GM18511 (cell line): ENCODE measurements at regions not wholly inside any gene's neighbourhood (a gene's known extent, or its start where the extent isn't known, plus 50 kb on each side); places are given as distances from the start of the nearest gene placed in this dataset.

Experiments
- ATAC-seq: cut with Tn5 transposase; IDR thresholded peaks from one replicate; pipeline ENCODE4 v1.9.1; 2021; ENCODE audit warnings: mild to moderate bottlenecking, moderate library complexity; ENCODE audit not compliant: unreplicated experiment

DNA sequence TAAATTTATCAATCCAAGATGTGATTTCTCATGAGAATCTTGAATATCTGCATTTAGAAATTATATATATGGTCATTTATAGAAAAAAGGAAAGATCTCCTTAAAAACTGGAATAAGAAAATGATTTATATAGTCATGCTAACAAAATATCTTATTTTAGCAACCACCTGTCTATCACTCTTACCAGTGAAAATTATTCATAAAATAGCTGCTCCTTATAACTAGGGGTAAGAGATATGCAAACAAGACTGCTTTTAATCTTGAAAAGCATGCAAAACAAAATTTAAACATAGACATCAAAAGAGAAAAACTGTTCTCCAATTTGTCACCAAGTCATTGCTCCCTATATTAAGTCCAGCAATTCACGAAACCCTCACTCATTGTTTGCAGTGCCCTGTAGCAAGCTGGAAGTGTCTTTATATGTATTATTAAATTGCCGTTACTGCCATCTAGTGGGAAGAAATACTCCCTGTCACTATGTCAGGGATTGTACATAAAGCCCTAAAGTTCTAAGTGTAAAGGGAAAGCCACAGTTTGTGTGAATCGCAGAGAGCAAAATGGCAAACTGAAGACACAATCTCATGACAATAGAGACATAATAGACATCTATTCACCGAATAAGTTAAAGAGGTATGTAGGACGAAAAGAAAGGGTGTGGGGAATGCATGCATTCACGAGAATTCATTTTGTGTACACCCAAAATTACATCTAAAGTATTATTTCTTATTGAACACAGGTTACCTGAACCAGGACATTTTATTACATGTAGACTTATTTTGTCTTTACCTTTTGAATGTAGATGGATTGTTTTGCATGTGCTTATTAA is 600.5 kb downstream of the USP25 start:
- ATAC-seq = peak; percentile 94

DNA sequence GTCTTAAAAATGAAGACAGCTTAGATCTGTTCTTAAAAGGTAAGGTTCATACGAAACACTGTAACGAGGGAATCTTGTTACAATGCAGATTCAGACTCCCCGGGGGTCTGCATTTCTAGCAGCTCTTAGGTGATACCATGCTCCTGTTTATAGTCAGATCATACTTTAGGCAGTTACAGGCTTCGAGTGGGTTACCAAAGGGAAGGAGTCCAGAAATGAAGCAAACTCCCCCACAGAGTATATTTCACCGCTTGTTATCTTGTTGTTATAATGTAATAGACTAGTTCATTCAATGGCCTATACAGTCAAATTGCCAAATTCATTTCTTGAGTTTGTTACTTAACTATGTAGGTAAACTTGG is 601.1 kb downstream of the USP25 start:
- peak; percentile 11 for ATAC-seq

DNA sequence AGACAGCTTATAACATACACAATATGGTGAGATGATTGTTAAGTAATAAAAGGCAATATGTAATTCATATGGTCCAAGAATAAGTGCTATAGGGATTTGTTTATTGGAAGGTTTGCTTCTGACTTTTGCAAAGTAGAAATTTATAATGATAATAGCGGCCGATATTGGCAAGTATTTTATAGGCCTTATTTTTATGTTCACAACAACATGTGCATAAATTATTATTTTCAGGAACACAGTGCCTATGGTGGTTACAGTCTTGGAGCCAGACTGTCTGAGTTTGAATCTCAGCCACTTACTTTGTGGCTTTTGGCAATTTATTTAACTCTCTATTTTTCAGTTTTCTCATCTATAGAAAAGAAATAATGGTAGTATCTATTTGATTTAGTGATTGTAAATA is 607.5 kb downstream of the USP25 start:
- no peak for ATAC-seq

DNA sequence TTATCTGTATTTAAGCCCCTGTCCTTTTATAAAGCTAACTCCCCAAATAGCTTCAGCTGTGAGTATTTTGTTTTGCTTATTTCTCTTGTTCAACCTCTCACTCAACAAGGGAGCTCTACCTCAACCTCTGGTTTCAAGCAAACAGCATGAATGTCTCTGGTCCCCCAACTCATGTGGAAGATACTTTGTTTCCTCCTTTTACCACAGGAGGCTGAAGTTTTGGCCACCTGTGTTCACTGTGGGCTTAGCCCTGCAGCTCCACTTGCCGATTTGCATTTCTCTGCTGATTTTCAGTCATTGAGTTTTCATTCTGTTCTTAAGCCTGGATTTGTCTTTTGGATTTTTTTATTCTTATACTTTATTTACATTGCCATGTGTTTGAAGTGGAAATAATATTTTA is 613.1 kb downstream of the USP25 start:
- ATAC-seq = no peak

DNA sequence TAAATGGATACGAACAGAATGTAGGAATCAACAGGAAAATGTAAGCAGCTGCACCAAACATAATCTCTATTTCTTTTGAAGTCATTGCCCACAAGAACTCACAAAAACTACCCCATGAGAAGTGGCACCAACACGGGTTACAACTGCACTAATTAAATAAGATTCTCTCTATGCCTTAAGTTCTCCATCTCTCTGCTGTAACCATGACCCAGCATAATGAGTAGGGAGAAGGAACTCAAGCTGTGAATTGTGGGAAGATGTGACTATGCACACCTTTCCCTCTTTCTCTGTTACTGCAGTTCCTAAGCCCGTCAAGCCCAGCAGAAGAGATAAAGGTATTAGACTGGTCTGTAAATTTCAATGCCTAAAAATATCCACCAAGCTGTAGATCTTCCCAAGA is 614.0 kb downstream of the USP25 start:
- no peak for ATAC-seq

DNA sequence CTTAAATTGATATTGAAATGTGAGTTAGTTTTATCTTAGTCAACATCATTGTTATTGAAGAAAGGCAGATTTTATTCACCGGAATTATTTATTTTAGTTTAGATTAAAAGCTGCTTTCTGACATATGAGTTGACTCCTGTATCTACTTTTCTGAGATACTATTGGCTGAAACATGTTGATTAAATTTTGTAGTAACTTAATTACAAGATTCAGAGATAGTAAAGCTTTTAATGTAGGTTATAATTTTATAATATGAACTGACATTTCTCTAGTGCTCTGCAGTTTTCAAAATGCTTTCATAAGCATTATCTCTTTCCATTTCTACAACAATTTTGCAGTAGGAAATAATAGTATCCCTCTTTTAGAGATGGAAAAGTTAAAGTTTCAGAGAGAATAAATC is 616.0 kb downstream of the USP25 start:
- ATAC-seq = no peak

DNA sequence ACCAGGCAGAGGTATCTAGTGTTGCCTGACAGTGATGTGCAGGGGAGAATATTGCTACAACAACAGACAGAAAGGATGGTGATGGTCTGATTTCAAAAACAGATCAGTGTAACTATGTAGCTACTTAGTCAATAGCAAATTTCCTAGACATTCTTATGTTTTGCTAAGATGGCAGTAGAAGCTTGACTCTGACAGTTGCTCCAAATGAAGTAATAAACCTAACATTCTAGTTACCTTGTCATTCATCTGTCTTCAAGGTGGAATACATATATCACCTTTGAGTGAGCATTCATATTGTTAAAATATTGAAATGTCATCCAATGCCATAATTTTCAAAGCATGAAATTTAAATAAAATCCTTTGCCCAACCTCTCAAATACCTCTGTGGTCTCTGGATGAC is 617.4 kb downstream of the USP25 start:
- no peak for ATAC-seq

DNA sequence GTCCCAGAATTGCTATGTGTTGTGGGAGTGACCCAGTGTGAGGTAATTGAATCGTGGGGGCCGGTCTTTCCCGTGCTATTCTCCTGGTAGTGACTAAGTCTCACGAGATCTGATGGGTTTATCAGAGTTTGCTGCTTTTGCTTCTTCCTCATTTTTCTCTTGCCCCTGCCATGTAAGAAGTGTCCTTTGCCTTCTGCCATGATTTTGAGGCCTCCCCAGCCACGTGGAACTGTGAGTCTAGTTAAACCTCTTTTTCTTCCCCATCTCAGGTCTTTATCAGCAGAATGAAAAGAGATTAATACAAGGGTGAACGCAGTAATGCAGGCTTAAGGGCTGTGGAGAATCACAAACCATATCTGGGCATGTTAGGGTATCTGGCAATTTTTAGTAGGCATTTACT is 624.0 kb downstream of the USP25 start:
- ATAC-seq = no peak

DNA sequence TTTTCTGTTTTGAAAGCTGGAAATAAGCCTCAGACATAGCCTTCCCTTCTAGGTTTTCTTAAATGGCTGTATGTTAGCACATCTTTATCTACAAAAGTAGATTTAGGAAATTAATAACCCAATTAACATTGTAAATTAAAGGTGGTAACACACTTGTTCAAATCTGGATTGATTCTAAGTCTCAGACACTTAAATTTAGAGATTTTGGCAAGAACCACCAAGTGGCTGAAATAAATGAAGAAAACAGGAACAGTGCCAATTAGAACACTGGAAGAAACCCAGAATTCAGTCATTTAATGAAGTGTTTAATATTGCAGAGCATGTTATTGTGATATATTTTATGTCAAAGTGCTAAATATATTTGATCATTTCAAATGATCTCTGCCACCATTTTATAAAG is 628.2 kb downstream of the USP25 start:
- ATAC-seq = no peak

DNA sequence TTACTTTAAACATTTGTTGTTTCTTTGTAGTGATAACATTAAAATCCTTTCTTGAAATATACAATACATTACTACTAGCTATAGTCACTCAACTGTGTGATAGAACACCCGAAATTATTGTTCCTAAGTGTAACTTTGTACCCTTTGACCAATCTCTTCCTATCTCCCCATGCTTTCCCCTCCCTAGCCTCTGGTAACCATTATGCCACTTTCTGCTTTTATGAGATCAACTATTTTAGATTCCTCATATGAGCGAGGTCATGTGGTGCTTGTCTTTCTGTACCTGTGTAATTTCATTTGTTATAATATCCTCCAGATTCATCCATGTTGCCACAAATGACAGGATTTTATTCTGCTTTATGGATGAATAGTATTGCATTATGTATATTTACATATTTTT is 629.0 kb downstream of the USP25 start:
- no peak for ATAC-seq

DNA sequence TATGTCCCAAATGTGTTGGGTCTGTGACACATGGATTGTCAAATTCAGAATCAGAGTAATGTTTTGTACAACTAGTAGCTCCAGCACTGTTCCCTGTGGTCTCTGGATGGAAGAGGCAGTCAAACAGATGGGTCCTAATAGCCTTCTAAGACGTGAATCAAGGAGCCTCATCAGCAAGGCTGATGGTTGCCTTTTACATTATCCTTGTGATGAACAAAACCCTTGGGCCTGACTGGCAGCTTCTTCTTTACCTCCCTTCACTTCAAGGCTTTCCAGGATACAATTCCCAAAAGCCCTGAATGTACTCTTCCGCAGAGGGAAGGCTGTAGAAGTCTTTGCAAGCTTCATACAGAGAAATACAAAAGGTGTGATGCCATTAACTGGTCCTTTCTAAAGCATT is 633.3 kb downstream of the USP25 start:
- ATAC-seq = no peak

DNA sequence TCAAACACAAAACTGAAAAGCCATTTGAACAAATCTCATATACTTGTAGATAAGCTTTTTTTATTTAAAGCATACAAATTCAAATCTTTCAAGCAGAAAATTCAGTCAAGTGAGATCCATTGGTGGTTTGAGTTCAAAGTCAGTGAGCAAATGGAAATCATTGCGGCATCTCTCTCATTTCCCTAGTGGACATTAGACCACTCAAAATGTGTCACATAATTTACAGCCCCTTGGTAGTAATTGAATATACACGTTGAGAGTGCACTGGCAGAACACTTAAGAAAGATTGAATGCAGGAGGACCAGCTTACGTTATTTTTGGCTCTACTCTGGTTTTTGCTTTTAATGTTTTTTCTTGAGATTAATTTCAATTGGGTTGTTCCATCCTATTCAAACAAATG is 633.7 kb downstream of the USP25 start:
- no peak for ATAC-seq

DNA sequence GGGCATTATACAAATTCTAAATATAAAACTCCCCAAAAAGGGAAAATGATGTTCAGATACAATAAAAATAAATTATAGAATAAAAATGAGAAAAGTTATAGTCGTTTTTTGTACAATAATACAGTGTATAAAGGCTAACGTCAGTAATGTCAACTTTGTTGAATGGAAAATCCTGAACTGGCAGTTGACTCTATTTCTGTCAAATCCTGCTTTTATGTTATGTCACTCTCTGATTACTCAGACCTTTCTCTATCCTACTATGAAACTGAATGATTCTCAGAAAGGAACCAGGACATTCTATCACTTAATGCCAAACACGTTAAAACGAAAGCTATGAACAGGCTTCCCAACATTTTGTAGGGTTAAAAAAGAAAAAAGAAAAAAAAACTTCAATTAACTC is 636.4 kb downstream of the USP25 start:
- ATAC-seq = no peak

DNA sequence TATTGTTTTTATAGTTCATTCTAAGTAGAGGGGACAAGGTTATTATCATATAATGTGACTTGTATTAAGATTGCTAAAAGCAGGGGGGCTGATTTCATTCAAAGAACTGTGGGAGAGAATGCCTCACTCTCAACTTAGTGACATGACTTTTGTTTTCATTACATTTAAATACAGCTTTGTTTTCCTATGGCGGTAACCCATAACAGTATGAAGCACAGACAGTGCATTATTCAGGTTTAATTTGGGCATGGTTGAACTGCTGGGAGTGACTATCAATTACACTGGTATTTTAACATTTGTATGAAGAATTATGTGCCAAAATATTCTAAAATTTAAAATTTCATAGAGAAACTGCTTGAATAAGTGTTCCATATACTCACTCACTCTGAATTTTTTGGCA is 637.3 kb downstream of the USP25 start:
- ATAC-seq = no peak

DNA sequence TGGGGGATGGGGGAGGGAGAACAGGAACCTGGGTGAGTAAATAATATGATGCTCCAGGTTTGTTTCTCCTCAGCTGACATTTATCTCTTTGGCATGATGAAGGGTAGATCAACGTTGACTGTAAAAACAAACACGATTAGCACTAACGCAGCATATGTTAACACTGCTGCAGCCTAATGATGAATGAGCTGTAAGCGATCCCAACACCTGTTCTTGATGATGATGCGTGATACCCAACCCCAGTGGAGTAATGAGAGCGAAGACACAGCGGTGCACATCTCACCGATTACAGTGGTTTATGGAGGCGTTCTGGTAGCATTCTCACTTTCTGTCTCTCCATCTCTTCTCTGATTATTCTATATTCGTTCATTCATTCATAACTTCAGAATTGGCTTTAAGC is 640.4 kb downstream of the USP25 start:
- ATAC-seq = no peak

DNA sequence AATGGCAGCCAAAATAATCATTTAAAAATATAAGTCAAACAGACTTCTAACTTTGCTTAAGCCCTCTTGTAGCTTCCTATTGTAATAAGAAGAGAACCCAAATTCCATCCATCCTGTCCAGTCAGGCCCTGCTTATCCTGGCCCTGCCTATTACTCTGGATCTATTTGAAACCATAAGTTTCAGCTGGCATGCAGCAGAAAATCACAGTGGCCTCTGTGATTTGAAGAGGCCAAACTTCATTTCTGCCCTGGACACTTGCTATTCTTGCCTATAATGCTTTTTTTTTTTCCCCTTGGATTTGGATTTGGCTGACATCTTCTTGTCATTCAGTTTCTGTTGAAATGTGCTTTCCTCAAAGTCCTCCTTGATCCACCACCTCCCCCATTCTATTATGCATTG is 642.8 kb downstream of the USP25 start:
- ATAC-seq = no peak

DNA sequence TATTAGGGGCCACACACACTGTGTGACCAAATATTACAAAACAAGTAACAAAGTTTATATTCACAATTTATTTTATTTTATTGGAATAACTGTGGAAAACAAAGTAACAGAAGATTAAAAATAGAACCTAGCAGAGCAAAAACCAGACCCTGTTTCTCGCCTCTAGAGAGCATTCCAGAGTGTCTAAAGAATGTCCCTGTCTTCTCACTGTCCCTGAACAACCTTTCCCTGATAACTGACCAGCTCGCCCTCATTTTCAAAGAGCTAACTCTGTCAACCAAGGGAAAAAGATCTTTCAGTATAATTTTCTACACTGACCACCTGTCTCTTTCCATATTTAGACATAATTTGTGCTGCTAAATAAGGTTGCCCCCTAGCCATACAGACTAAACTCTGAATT is 646.9 kb downstream of the USP25 start:
- ATAC-seq = no peak

DNA sequence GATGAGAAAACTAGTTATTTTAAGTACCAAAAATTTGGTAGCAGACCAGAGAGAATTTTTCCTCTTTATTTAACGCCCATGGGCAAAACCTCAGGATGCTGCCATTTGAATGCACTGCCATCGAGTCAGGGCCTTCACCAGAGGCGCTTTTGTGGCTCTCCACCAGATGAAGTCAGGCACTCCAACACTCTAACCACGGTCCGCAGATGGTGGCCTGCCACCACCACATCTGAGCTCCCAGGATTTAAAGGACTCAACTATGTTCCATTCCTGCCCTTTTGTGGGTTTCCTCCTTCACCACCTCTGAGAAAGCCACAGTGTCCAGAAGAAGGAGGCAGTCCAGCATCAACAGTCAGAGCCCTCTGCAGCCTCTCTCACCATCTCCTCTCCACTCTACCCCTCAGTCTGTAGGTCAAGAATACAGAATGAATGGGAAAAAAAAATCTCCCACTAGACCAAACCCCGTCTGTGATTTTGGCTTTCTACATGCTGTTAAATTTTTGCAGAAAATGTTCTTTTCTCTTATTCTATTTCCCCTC is 647.4 kb downstream of the USP25 start:
- no peak for ATAC-seq

DNA sequence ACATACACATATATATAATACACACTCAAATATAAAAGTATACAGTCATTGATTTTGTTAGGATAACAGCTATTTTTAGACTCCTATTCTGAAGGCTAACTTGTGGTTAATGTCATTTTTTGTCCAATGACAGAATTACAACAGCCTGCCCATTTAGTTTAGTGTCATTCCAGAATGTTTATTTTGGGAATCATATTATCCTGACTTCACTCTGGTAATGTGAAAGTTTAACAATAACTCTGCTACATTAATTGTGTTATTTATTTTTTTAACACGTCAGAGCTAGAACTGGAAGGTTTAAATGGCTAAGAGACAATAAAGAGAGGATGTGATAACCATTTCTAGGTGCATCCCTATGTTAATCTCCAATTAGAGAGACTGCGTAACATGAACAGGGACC is 648.1 kb downstream of the USP25 start:
- ATAC-seq = no peak

DNA sequence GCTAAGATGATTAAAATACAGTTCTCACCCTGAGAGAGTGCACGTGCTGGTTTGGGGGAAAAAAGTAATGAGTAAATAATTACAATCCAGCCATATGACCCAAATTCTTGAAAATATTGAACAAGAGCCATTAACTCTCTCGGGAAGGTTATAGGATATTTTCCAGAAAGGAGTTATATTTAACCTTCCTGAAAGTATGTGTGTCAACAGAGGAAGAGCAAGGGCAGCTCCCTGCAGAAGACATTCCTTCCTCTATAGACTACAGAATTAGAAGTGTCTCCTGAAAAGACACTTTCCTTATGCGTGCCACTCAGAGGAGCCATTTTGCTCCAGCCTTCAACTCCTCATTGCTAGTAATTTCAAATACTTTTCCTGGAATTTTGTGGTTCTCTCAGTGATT is 648.7 kb downstream of the USP25 start:
- no peak for ATAC-seq

DNA sequence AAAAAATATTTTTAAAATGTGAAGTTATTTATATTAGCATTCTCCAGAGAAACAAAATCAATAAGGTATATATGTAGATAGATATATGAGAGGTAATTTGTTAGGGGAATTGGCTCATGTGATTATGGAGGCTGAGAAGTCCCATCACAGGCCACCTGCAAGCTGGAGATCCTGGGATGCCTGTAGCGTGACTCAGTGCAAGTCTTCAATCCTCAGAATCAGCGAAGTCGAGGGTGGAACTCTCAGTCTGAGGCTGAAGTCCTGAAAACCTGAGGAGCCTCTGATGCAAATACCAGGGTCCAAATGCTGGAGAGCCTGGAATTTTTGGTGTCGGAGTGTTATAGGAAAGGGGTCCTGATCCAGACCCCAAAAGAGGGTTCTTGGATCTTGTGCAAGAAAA is 658.5 kb downstream of the USP25 start:
- ATAC-seq = no peak

DNA sequence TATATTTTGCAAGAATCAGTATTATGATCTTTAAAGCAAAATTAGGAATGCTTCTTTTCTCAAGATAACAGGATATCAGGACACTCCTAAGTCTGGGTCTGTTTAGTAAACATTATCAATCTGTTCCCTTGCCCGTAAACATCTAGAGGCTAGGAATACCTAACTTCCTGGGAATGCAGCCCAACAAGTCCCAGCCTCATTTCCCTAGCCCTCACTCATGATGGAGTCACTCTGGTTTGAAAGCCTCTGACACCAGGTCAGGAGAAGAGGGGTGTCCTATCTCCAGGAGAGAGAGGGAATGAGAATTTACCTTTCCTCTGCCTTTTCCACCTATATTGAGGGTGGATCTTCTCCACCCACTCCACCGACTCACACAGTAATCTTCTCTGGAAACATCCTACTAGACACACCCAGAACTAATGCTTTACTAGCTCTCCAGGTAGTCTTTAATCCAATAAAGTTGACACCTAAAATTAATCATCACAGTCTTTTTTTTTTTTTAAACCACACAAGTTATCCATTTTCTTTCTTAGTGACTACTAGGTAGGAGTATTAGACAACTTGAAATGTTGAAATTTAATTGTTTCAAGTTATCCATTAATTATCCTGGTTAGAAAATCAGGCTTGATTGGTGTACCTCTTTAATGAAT is 659.3 kb downstream of the USP25 start:
- no peak for ATAC-seq

DNA sequence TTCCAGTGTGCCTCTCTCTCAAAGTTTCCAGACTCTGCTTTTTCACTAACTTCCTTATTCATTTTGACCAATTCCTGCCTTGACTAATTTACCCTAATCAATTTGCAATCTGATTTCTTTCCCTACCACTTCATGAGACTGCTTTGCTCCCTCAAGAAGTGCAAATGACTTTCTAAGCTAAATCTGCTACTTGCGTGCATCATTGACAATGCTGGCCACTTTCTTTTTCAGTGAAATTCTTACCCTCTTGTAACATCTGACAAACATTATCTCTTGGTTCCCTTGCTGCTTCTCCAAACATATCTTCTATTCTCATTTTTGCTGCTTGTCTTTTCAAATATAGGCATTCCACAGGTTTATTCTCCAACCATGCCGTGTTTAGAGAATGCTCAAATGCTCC is 659.9 kb downstream of the USP25 start:
- ATAC-seq = no peak
